ENCODE measurements at regions not wholly inside any gene's neighbourhood (a gene's known extent, or its start where the extent isn't known, plus 50 kb on each side); places are given as distances from the start of the nearest gene placed in this dataset.
A peak's percentile ranks its signal among the peaks of the same experiment; 100 is the strongest.

DNA sequence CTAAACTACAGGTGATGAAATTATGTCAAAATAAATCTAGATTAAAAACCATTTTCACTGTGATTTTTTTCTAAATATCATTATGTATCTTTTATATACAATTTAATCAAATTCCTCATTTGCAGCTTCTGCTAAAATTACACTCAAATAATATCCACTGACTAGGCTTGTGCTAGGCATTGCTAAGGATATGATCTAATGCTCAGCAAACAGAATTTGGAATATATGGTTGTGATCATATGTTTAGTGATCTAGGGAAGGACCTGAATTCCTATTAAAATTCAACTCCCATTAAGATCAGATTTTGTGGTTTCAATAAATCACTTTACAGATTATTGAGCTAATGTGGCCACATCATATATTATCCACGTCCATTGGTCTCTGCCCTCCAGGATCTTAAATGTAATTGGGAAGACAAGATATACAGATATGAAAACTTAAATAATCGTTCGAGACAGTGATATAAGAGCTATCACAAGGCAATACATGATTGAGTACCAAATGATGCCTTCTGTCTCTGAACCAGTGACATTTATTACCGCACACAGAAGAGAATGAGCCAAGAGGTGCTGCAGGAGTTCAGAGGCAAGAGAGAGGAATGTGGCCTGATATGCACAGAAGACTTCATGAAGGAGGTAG, 206.0 kb upstream of the RPS6KA3 start:
- no peak for DNase-seq (ENCODE audit: low read depth)

DNA sequence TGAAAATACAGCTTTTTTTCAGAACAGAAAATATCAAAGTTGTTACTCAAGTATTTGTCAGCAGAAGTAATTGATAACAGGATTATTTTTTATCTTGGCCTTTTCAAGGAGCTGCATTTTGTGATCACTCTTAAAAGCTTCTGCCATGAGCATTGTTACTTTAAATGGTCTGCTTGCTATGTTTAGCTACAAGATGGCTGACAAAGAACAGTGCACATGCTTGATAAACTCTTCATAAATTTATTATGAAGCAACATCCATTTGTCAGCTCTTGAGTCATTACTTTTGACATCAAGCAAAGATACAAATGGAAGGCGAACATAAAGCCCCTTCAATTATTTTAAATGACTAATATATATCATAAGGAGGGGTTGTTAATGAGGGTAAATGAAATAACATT, 205.4 kb upstream of the RPS6KA3 start:
- no peak for DNase-seq (ENCODE audit: low read depth)

DNA sequence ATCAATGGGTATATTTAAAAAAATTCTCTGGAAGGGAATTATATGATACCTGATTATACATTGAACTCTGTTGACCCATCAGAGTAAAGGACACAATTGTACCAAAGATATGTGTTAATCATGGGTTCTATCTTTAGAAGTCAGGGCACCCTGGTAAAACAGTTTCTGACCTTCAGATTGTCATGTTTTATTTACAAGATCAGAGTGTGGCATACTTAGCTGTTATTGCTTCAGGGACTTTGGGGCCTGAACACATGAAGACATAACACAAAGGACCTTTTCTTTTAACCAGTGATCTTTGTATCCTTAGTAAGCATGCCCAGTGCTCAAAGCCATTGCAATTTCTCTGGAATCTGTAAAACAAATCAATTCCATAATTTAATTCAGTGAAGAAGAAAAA, 204.8 kb upstream of the RPS6KA3 start:
- DNase-seq (ENCODE audit: low read depth) = no peak

DNA sequence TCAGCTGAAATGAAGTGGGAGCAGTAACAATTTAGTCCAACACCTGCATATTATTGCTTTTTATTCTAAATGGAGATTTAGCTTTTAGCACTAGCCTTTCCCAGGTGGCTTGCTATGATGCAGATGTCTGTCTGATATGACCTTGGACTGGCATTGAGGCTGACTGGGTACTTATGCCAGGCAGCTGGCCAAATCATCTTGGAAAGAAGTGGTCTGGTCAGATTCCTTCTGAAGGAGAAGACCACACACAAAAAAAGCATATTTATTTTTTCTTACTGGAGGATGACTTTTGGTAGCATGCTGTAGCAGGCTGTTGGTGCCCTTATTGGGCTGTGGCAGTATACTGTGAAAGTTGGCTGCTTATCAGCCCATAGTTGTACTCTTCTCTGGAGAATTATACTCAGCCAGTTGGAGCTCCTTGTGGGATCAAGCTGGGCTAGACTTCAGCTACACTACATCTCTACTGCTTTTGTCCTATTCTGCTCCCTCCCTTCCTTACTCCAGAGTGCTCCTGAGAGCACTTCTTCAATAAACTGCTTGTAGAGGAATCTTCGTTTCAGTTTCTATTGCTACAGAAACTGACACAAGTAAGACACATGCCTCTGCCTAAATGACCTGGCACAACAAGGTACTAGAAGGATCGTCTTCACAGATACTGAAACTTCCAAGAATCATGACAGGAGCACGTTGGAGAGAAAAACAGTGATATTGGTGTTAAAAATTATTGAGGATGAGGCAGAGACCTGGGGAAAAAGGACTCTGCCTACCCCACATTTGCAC, 196.8 kb upstream of the RPS6KA3 start:
- DNase-seq (ENCODE audit: low read depth) = no peak

DNA sequence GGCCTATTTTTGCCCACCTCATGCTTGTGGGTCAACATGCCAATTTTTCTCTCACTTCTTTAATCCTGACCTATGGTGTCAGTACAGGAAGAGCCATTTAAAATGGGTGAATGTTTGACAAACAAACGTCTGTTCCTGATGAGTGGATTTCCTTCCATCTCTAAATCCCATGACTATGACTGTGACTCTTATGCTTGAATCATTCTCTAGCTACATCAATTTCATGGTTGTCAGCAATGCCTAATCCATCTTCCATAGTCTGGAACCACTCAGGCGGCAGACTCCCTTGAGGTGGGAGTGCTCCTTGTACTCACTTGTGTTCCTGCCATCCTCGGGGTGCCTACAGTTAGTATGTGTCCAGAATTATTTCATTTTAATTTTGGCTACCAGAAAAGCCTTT, 194.9 kb upstream of the RPS6KA3 start:
- DNase-seq (ENCODE audit: low read depth) = no peak

- no peak for DNase-seq (ENCODE audit: low read depth)
Measured at GRCh38 chrX:20461002-20461401, 194.3 kb upstream of the RPS6KA3 start.

GRCh38 chrX:20459410-20460350, 193.0 kb upstream of the RPS6KA3 start:
- DNase-seq (ENCODE audit: low read depth) = no peak

- DNase-seq (ENCODE audit: low read depth) = no peak
Measured at GRCh38 chrX:20456971-20457370, 190.3 kb upstream of the RPS6KA3 start.

DNA sequence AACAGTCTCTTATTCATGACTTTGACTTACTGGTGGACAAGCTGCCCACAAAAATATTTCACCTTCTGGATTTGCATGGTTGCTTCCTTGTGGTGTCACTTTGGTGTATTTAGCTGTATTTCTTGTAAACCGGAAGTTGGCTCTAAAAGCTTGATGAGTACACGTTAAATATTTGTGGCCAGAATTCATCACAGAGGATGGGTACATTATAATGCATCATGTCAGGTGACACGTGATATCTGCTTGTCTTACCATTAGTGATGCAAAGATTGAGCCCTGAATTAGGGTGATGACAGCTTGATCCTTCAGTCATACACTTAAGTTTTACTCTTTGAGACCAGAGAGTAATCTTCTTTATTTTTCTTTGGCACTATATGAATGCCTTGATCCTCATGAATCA, 188.3 kb upstream of the RPS6KA3 start:
- DNase-seq (ENCODE audit: low read depth) = no peak

GRCh38 chrX:20454117-20454516, 187.4 kb upstream of the RPS6KA3 start:
- no peak for DNase-seq (ENCODE audit: low read depth)

DNA sequence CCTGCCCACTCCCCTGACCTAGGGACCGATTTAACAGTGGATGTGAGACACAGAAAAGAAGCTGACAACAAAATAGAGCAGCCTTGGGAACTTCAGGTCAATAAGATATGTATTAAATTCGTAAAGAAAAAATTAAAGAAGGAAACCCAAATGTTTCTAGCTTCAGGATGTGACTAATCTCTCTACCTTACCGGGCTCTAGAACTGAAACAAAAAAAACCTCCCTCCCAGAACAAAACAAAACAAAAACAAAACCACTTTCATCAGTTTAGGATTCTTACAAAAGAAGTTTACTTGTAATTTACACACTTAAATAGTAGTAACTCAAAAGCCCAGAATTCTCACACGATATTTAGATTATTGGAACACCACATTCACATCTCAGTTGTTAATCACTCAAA, 185.8 kb upstream of the RPS6KA3 start:
- DNase-seq (ENCODE audit: low read depth) = no peak

- no peak for DNase-seq (ENCODE audit: low read depth)
Measured at GRCh38 chrX:20451929-20452328, 185.2 kb upstream of the RPS6KA3 start.

DNA sequence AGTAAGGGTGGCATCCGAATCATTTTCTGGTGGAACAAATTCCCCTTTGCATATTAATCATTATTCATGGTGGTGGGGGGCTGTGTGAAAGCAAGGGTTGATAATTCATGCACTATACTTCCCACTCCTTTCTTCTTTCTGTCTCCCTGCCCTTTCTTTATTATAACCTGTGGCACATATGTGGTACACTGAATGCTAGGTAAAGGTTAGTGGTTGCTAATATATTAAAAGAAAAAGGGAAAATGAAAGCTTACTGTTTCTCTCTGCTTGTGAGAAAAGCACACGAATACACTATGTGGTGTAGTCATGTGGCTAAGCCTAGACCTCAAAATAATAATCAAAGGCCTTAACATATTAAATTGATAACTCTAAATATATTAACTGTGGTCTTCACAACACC, 178.4 kb upstream of the RPS6KA3 start:
- no peak for DNase-seq (ENCODE audit: low read depth)

GRCh38 chrX:20442597-20442996, 175.9 kb upstream of the RPS6KA3 start:
- DNase-seq (ENCODE audit: low read depth) = peak; percentile 56

DNA sequence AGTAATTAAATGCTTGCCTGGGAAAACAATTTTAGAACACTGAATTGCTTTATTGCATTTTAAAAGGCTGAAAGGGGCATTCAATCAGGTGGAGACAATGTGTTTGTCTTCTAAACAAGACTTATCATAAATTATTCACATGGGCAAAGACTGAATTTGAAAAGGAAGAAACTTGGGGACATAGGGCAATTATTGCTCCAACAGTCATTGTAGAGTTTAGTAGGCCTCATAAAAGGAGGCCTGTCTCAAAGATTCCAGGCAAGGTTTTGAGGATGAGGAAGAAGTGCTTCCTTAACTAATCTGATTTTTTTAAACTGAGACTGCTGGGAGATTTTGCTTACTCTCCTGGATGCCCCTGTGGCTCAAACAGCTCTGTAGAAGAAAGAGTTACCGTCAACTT, 174.4 kb upstream of the RPS6KA3 start:
- no peak for DNase-seq (ENCODE audit: low read depth)

GRCh38 chrX:20438871-20439526, 172.3 kb upstream of the RPS6KA3 start:
- DNase-seq (ENCODE audit: low read depth) = no peak

DNA sequence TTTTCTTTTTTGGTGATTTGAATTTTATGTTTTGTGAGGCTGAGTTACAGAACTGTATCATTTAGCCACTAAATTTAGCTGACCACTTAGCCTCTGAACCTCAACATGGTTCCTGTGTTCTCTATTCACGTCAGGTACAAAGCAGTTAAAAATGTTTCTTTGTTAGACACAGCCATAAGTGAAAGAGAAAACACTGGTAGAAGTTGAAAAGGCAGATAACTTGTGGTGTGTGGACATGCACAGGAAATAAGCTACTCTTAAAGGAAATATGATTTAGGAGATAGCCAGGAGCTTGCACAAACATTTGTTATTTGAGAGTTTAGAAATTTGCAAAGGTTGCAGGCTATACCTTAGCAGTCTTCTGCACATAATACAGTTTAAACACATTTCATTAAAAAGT, 171.0 kb upstream of the RPS6KA3 start:
- no peak for DNase-seq (ENCODE audit: low read depth)

DNA sequence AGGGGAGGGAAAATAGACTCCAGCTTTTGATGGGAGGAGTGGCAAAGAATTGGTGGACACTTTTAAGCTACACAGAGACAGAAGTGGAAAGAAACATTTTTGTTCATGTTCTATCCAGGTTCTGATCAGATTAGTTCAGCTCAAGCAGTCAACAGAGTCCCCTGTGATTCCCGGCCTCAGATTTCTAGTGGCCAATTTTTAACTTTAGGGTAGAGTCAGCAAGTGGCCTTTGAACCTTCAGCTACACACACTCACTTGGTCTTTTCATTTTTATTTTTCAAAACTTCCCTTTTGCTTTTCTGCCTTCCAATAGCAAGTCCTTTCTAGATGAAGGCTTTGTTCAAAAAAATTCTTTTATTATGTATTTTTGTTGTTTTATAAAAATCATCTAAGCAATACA, 169.2 kb upstream of the RPS6KA3 start:
- DNase-seq (ENCODE audit: low read depth) = no peak

- DNase-seq (ENCODE audit: low read depth) = no peak
Measured at GRCh38 chrX:20434986-20435385, 168.3 kb upstream of the RPS6KA3 start.

- DNase-seq (ENCODE audit: low read depth) = no peak
Measured at GRCh38 chrX:20433388-20433775, 166.7 kb upstream of the RPS6KA3 start.

GRCh38 chrX:20432746-20433387, 166.2 kb upstream of the RPS6KA3 start:
- no peak for DNase-seq (ENCODE audit: low read depth)

- DNase-seq (ENCODE audit: low read depth) = no peak
Measured at GRCh38 chrX:20432048-20432447, 165.3 kb upstream of the RPS6KA3 start.

Measured in T-helper 22 cell (primary cell).